H1 (cell line): ENCODE measurements at regions not wholly inside any gene's neighbourhood (a gene's known extent, or its start where the extent isn't known, plus 50 kb on each side); places are given as distances from the start of the nearest gene placed in this dataset.

Experiments used
- CTCF ChIA-PET: fragments of 300-600 bp; sonication (Branson Sonifier 250); formaldehyde crosslinking; loops from one replicate; lab custom pipeline; 2021; ENCODE audit not compliant: partially characterized antibody; lab: Charles Lee
- POLR2A ChIA-PET: fragments of 300-600 bp; sonication (Branson Sonifier 250); formaldehyde crosslinking; loops from one replicate; lab custom pipeline; 2021; ENCODE audit warnings: inconsistent platforms; ENCODE audit not compliant: partially characterized antibody; lab: Charles Lee
- DNase-seq, 2 experiments: peaks; one replicate each; pipeline versions ENCODE4 v3.0.0 to v3.0.0-alpha.2; 2010 to 2022; ENCODE audit warnings: low spot score in 2 of 2, low read depth in 1 of 2, mixed read lengths in 1 of 2
- FAIRE-seq: peaks from 2 replicates; lab custom pipeline; 2011; peaks lifted over from hg19 to GRCh38; lab: Jason Lieb, UNC
- H2AFZ ChIP-seq: 2 replicates; pipeline ENCODE4 v1.8.1; 2012; ENCODE audit warnings: low read length, inconsistent platforms
- H2AK5ac ChIP-seq: 2 replicates; pipeline ENCODE4 v1.6.1; 2013; ENCODE audit warnings: low read depth, low read length
- H2BK120ac ChIP-seq: replicated peaks from 2 replicates; pipeline ENCODE3; 2013; ENCODE audit warnings: low read depth, low read length, inconsistent platforms
- H2BK12ac ChIP-seq: 2 replicates; pipeline ENCODE4 v1.6.1; 2013; ENCODE audit warnings: low read depth, low read length
- H2BK15ac ChIP-seq: 2 replicates; pipeline ENCODE4 v1.6.1; 2013; ENCODE audit warnings: low read length
- H2BK20ac ChIP-seq: 2 replicates; pipeline ENCODE4 v1.6.1; 2013; ENCODE audit warnings: low read length
- H2BK5ac ChIP-seq: 2 replicates; pipeline ENCODE4 v1.6.1; 2013; ENCODE audit warnings: low read depth, low read length
- H3K14ac ChIP-seq: 2 replicates; pipeline ENCODE4 v1.6.1; 2013; ENCODE audit warnings: inconsistent platforms; ENCODE audit not compliant: insufficient read length
- H3K18ac ChIP-seq: 2 replicates; pipeline ENCODE4 v1.6.1; 2013; ENCODE audit warnings: low read length; ENCODE audit errors: extremely low read depth
- H3K23ac ChIP-seq: 2 replicates; pipeline ENCODE4 v1.6.1; 2013; ENCODE audit warnings: inconsistent platforms; ENCODE audit not compliant: insufficient read length
- H3K23me2 ChIP-seq: 2 replicates; pipeline ENCODE4 v1.6.1; 2013; ENCODE audit warnings: low read depth, low read length
- H3K27ac ChIP-seq: 2 replicates; pipeline ENCODE4 v1.6.1; 2011; ENCODE audit warnings: low read depth, low read length, inconsistent platforms
- H3K27me3 ChIP-seq, 4 experiments: replicated peaks in 1 of 4; 1 replicate in 1 of 4; 2 replicates in 3 of 4; pipeline versions ENCODE4 v1.6.1 to v1.8.1; 2011 to 2013; ENCODE audit warnings: low read length in 3 of 4, mild to moderate bottlenecking in 3 of 4, inconsistent platforms in 2 of 4, mixed read lengths in 2 of 4, moderate library complexity in 1 of 4; ENCODE audit not compliant: control insufficient read depth in 3 of 4, insufficient read depth in 3 of 4; ENCODE audit errors: extremely low read depth in 1 of 4
- H3K36me3 ChIP-seq, 4 experiments: 2 replicates each; pipeline versions ENCODE4 v1.6.1 to v1.8.1; 2011 to 2013; ENCODE audit warnings: mild to moderate bottlenecking in 4 of 4, low read length in 3 of 4, moderate library complexity in 2 of 4, control low read depth in 1 of 4, inconsistent platforms in 1 of 4; ENCODE audit not compliant: insufficient read depth in 4 of 4, control insufficient read depth in 2 of 4
- H3K4ac ChIP-seq: replicated peaks from 2 replicates; pipeline ENCODE3; 2013; ENCODE audit warnings: low read length, low read depth, mixed read lengths, inconsistent platforms; ENCODE audit not compliant: insufficient read length
- H3K4me1 ChIP-seq, 4 experiments: replicated peaks in 1 of 4; 1 replicate in 1 of 4; 2 replicates in 3 of 4; pipeline versions ENCODE4 v1.6.1 to v1.8.1; 2011 to 2013; ENCODE audit warnings: low read length in 3 of 4, inconsistent platforms in 2 of 4, mixed read lengths in 1 of 4; ENCODE audit not compliant: insufficient read depth in 4 of 4, control insufficient read depth in 3 of 4
- H3K4me2 ChIP-seq, 2 experiments: 2 replicates each; pipeline versions ENCODE4 v1.6.1 to v1.8.1; 2011 to 2013; ENCODE audit warnings: low read depth in 2 of 2, low read length in 2 of 2, control low read depth in 1 of 2, inconsistent platforms in 1 of 2, mild to moderate bottlenecking in 1 of 2; ENCODE audit not compliant: insufficient read depth in 1 of 2
- H3K4me3 ChIP-seq, 4 experiments: fragments of 200-600, 300-600 bp in 1 of 4; sonication (generic), shearing (Covaris generic), sonication (Bioruptor Twin) in 1 of 4; 2 replicates each; pipeline versions ENCODE4 v1.5.1 to v1.8.1; 2011 to 2016; ENCODE audit warnings: low read length in 4 of 4, low read depth in 3 of 4, control low read depth in 2 of 4, inconsistent platforms in 2 of 4, mild to moderate bottlenecking in 2 of 4, mixed read lengths in 1 of 4, moderate library complexity in 1 of 4; ENCODE audit not compliant: insufficient read depth in 2 of 4; ENCODE audit errors: extremely low read depth in 1 of 4
- H3K56ac ChIP-seq: replicated peaks from 2 replicates; pipeline ENCODE3; 2013; ENCODE audit warnings: low read depth, mild to moderate bottlenecking, mixed read lengths, low read length, inconsistent platforms; ENCODE audit not compliant: insufficient read length
- H3K79me1 ChIP-seq: 2 replicates; pipeline ENCODE4 v1.6.1; 2013; ENCODE audit warnings: low read depth, low read length, control low read depth
- H3K79me2 ChIP-seq, 2 experiments: 2 replicates each; pipeline versions ENCODE4 v1.6.1 to v1.8.1; 2012 to 2013; ENCODE audit warnings: low read length in 2 of 2, mild to moderate bottlenecking in 2 of 2, inconsistent platforms in 1 of 2; ENCODE audit not compliant: insufficient read depth in 2 of 2, control insufficient read depth in 1 of 2
- H3K9ac ChIP-seq, 4 experiments: replicated peaks in 1 of 4; 1 replicate in 1 of 4; 2 replicates in 3 of 4; pipeline versions ENCODE4 v1.6.1 to v1.8.1; 2011 to 2013; ENCODE audit warnings: low read depth in 3 of 4, low read length in 3 of 4, control low read depth in 2 of 4, mild to moderate bottlenecking in 2 of 4, moderate library complexity in 2 of 4, inconsistent platforms in 1 of 4; ENCODE audit errors: extremely low read depth in 1 of 4
- H3K9me3 ChIP-seq, 2 experiments: 2 replicates each; pipeline versions ENCODE4 v1.6.1 to v1.8.1; 2012 to 2013; ENCODE audit warnings: mild to moderate bottlenecking in 2 of 2, moderate library complexity in 2 of 2, control low read depth in 1 of 2, inconsistent platforms in 1 of 2, low read depth in 1 of 2, low read length in 1 of 2, mixed read lengths in 1 of 2; ENCODE audit not compliant: insufficient read depth in 2 of 2
- H4K20me1 ChIP-seq, 2 experiments: replicated peaks in 1 of 2; 2 replicates each; pipeline versions ENCODE3 to v1.8.1; 2011 to 2013; ENCODE audit warnings: inconsistent platforms in 2 of 2, low read length in 2 of 2, mild to moderate bottlenecking in 1 of 2; ENCODE audit not compliant: insufficient read depth in 2 of 2, control insufficient read depth in 1 of 2
- H4K5ac ChIP-seq: 2 replicates; pipeline ENCODE4 v1.6.1; 2013; ENCODE audit warnings: low read length, low read depth, mixed read lengths, inconsistent platforms; ENCODE audit not compliant: insufficient read length
- H4K8ac ChIP-seq: 2 replicates; pipeline ENCODE4 v1.8.0; 2013; ENCODE audit warnings: mild to moderate bottlenecking, moderate library complexity, low read length, inconsistent platforms; ENCODE audit not compliant: insufficient read depth; ENCODE audit errors: extremely low read depth
- H4K91ac ChIP-seq: replicated peaks from 2 replicates; pipeline ENCODE3; 2013; ENCODE audit warnings: low read length, mixed read lengths, inconsistent platforms; ENCODE audit not compliant: insufficient read length
- GTF2F1 ChIP-seq: IDR thresholded peaks from 2 replicates; pipeline ENCODE4 v1.6.1; 2012; ENCODE audit warnings: low read depth, low read length, improper control_type of control experiment, borderline replicate concordance
- POU5F1 ChIP-seq: IDR thresholded peaks from 2 replicates; pipeline ENCODE4 v1.6.1; 2011; ENCODE audit warnings: low read depth, mild to moderate bottlenecking, low read length, moderate library complexity
- SIN3A ChIP-seq, 2 experiments: IDR thresholded peaks in 1 of 2; conservative IDR thresholded peaks in 1 of 2; 2 replicates each; pipeline ENCODE4 v1.6.1; 2011 to 2012; ENCODE audit warnings: low read length in 2 of 2, improper control_type of control experiment in 1 of 2, low read depth in 1 of 2, mild to moderate bottlenecking in 1 of 2
- SP2 ChIP-seq: IDR thresholded peaks from 2 replicates; pipeline ENCODE4 v1.6.1; 2012; ENCODE audit warnings: mild to moderate bottlenecking, low read length, inconsistent platforms

- Histone ChIP-seq H3K79me1 (no peaks in the 10 kb centered on the region), H3K23ac (no peak overlapping the region), H2BK12ac (no peak overlapping the region), H3K27me3 (no peaks in the 10 kb centered on the region), H3K4me1 (no peaks in the 10 kb centered on the region), H2BK20ac (no peak overlapping the region), H3K79me2 (no peaks in the 10 kb centered on the region), H4K8ac (no peak overlapping the region), H3K27ac (no peak overlapping the region), H4K91ac (no peak overlapping the region), H3K56ac (no peak overlapping the region), H4K20me1 (no peaks in the 10 kb centered on the region), H3K4me3 (no peak overlapping the region), H3K36me3 (no peaks in the 10 kb centered on the region), H2BK120ac (no peak overlapping the region), H3K4me2 (no peak overlapping the region), H2BK5ac (no peak overlapping the region), H3K9ac (no peak overlapping the region), H3K23me2 (no peaks in the 10 kb centered on the region), H4K5ac (no peak overlapping the region), H2AFZ (no peak overlapping the region), H3K18ac (no peak overlapping the region), H3K4ac (no peak overlapping the region), H2AK5ac (no peak overlapping the region), H3K9me3 (no peaks in the 10 kb centered on the region), H2BK15ac (no peak overlapping the region), H3K14ac (no peak overlapping the region)
- CTCF ChIA-PET: no interaction called here
- DNase-seq (no peak), FAIRE-seq (no peak)
- POLR2A ChIA-PET: no interaction called here
- TF ChIP-seq GTF2F1 (no peak), SP2 (no peak), SIN3A (conservative IDR thresholded peaks at IDR 0.05 in 1 of 2, IDR thresholded peaks at IDR 0.05 in 1 of 2; ENCODE audit: low read depth in 1 of 2, low read length in 2 of 2) (no peak), POU5F1 (no peak)
These were observed 243.9 kb upstream of the SPANXN1 start for GRCh38 chrX:145003443-145003842.
